COR-L47 (cell line): ENCODE measurements at regions not wholly inside any gene's neighbourhood (a gene's known extent, or its start where the extent isn't known, plus 50 kb on each side); places are given as distances from the start of the nearest gene placed in this dataset.

Experiments used
- DNase-seq: peaks from one replicate; lab custom pipeline; 2025; lab: John Stamatoyannopoulos, UW

- DNase-seq = peak; percentile 11
These were observed 130.5 kb downstream of the FOXB1 start for GRCh38 chr15:60134609-60135008.

- no peak for DNase-seq
These were observed 131.8 kb downstream of the FOXB1 start for GRCh38 chr15:60135961-60136360.

- DNase-seq = no peak
These were observed 133.7 kb downstream of the FOXB1 start for GRCh38 chr15:60137711-60138396.

GRCh38 chr15:60138397-60138968 is 134.4 kb downstream of the FOXB1 start:
- no peak for DNase-seq

GRCh38 chr15:60152386-60152785 is 148.3 kb downstream of the FOXB1 start:
- DNase-seq = no peak

GRCh38 chr15:60154764-60155325 is 150.7 kb downstream of the FOXB1 start:
- DNase-seq = no peak

- DNase-seq = no peak
These were observed 151.6 kb downstream of the FOXB1 start for GRCh38 chr15:60155661-60156060.

GRCh38 chr15:60160909-60161308 is 156.8 kb downstream of the FOXB1 start:
- DNase-seq = no peak

GRCh38 chr15:60161704-60162103 is 157.6 kb downstream of the FOXB1 start:
- DNase-seq = no peak

- DNase-seq = no peak
These were observed 158.3 kb downstream of the FOXB1 start for GRCh38 chr15:60162251-60162967.

- DNase-seq = no peak
These were observed 158.9 kb downstream of the FOXB1 start for GRCh38 chr15:60162968-60163355.

GRCh38 chr15:60165111-60165510 is 161.0 kb downstream of the FOXB1 start:
- no peak for DNase-seq

GRCh38 chr15:60172143-60172542 is 168.0 kb downstream of the FOXB1 start:
- DNase-seq = no peak

- peak; percentile 29 for DNase-seq
These were observed 175.8 kb downstream of the FOXB1 start for GRCh38 chr15:60179786-60180391.

- DNase-seq = peak; percentile 10
These were observed 177.8 kb downstream of the FOXB1 start for GRCh38 chr15:60181957-60182356.

- DNase-seq = no peak
These were observed 179.3 kb downstream of the FOXB1 start for GRCh38 chr15:60183366-60183765.

GRCh38 chr15:60184579-60184978 is 180.5 kb downstream of the FOXB1 start:
- no peak for DNase-seq

GRCh38 chr15:60191016-60191415 is 186.9 kb downstream of the FOXB1 start:
- DNase-seq = no peak

GRCh38 chr15:60191821-60192220 is 187.7 kb downstream of the FOXB1 start:
- DNase-seq = no peak

- DNase-seq = no peak
These were observed 191.5 kb downstream of the FOXB1 start for GRCh38 chr15:60195611-60196010.

GRCh38 chr15:60204131-60204885 is 193.5 kb downstream of the ANXA2 start:
- no peak for DNase-seq

- DNase-seq = peak; percentile 29
These were observed 189.1 kb downstream of the ANXA2 start for GRCh38 chr15:60208709-60209108.
